Esophagus muscularis mucosa (tissue), 4 donors: ENCODE measurements at regions not wholly inside any gene's neighbourhood (a gene's known extent, or its start where the extent isn't known, plus 50 kb on each side); places are given as distances from the start of the nearest gene placed in this dataset.

Source experiments
- DNase-seq: peaks from one replicate; pipeline ENCODE4 v3.0.0-alpha.2; 2017; ENCODE audit errors: extremely low spot score
- H3K27ac ChIP-seq, 4 donors: fragments of 200-600 bp; sonication (generic); replicated peaks in 1 of 4; 1 replicate in 3 of 4; 2 replicates in 1 of 4; pipeline ENCODE4 v1.5.1; 2016 to 2019; ENCODE audit warnings: mild to moderate bottlenecking in 1 of 4
- H3K27me3 ChIP-seq, 4 donors: fragments of 200-600 bp; sonication (generic); one replicate each; pipeline versions ENCODE4 v1.5.1 to v1.6.0; 2016 to 2019
- H3K36me3 ChIP-seq, 4 donors: fragments of 200-600 bp; sonication (generic); one replicate each; pipeline ENCODE4 v1.5.1; 2016 to 2019
- H3K4me1 ChIP-seq, 4 donors: fragments of 200-600 bp; sonication (generic); one replicate each; pipeline ENCODE4 v1.5.1; 2016 to 2019
- H3K4me3 ChIP-seq, 4 donors: fragments of 200-600 bp; sonication (generic); 1 replicate in 2 of 4; 2 replicates in 2 of 4; pipeline ENCODE4 v1.5.1; 2016 to 2019; ENCODE audit warnings: mild to moderate bottlenecking in 4 of 4, moderate library complexity in 1 of 4
- H3K9me3 ChIP-seq, 4 donors: fragments of 200-600 bp; sonication (generic); 1 replicate in 3 of 4; 2 replicates in 1 of 4; pipeline ENCODE4 v1.5.1; 2016 to 2019
- EP300 ChIP-seq: sonication (generic); formaldehyde crosslinking; IDR thresholded peaks from one replicate; pipeline ENCODE4 v1.6.1; 2017; ENCODE audit warnings: antibody characterized with exemption
- POLR2A ChIP-seq: fragments of 450-650 bp; IDR thresholded peaks from one replicate; pipeline ENCODE4 v1.6.1; 2017; ENCODE audit warnings: antibody characterized with exemption, moderate library complexity, mild to moderate bottlenecking, low read depth
- POLR2AphosphoS5 ChIP-seq, 2 donors: sonication (generic); formaldehyde crosslinking; IDR thresholded peaks; one replicate each; pipeline ENCODE4 v1.6.1; 2017; ENCODE audit warnings: antibody characterized with exemption in 2 of 2
- WGBS: methylation state at CpG from one replicate; pipeline ENCODE4 v1.1.5; 2018; 5-methylcytosine and 5-hydroxymethylcytosine counted together
- intact Hi-C: fragments of 100-400 bp; cut with DNase I; formaldehyde crosslinking; loops from one replicate; pipeline ENCODE4 v1.15.1; 2023
- TF ChIP-seq, protein P1 (sequence below), 3 experiments: fragments of 200-600 bp in 2 of 3; fragments of 450-650 bp in 1 of 3; sonication (generic) in 2 of 3; IDR thresholded peaks; one replicate each; pipeline ENCODE4 v1.5.1; 2017 to 2019; ENCODE audit warnings: antibody characterized with exemption in 3 of 3, mild to moderate bottlenecking in 2 of 3, moderate library complexity in 1 of 3

DNA sequence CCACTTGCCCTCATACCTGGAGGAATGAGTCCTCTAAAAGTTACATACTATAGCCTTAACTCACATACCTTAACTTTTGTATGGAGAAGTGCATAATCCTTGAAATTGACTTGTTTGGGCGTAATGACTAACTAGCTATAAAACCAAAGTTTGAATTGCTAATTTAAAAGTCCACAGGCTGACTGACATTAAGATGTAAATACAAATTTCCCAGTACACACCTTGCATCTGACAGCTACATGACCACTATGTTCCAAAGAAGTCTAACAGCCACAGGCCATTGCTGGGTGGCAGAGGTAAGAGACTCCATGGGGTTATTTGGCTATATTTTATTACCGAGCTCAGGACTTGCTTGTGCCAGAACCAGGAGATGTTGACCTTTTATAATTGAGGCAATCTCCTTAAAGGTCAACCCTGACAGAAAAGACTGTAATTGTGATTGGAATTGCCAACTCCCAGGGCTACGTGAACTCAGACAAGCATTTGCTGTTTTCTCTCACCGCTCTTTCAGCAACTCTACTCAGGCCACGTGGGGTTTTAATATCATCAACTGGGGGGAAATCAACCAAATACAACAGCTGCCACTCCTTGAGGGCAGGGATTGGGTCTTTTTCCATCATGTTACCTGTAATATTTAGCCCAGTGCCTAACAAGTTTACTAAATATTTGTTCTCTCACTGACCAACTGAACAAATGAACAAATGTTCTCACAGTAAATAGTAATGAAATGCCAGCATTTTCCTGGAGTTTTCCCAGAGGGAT is 139.9 kb downstream of the SEMA6D start:
- H3K9me3 ChIP-seq: no peaks in the 10 kb centered on the region
- 83% methylated on average over 5 of the region's 5 CpGs for WGBS
- H3K36me3 ChIP-seq: no peaks in the 10 kb centered on the region
- no peak for DNase-seq
- no peak overlapping the region for H3K4me3 ChIP-seq
- TF ChIP-seq EP300 (no peak), POLR2A (no peak), POLR2AphosphoS5 (IDR thresholded peaks at IDR 0.05) (no peak)
- TF ChIP-seq, protein P1, sequence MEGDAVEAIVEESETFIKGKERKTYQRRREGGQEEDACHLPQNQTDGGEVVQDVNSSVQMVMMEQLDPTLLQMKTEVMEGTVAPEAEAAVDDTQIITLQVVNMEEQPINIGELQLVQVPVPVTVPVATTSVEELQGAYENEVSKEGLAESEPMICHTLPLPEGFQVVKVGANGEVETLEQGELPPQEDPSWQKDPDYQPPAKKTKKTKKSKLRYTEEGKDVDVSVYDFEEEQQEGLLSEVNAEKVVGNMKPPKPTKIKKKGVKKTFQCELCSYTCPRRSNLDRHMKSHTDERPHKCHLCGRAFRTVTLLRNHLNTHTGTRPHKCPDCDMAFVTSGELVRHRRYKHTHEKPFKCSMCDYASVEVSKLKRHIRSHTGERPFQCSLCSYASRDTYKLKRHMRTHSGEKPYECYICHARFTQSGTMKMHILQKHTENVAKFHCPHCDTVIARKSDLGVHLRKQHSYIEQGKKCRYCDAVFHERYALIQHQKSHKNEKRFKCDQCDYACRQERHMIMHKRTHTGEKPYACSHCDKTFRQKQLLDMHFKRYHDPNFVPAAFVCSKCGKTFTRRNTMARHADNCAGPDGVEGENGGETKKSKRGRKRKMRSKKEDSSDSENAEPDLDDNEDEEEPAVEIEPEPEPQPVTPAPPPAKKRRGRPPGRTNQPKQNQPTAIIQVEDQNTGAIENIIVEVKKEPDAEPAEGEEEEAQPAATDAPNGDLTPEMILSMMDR (IDR thresholded peaks at IDR 0.05): no peak
- no peaks in the 10 kb centered on the region for H3K4me1 ChIP-seq
- intact Hi-C loops: no loop called here
- H3K27me3 ChIP-seq: no peaks in the 10 kb centered on the region
- H3K27ac ChIP-seq: no peak overlapping the region

DNA sequence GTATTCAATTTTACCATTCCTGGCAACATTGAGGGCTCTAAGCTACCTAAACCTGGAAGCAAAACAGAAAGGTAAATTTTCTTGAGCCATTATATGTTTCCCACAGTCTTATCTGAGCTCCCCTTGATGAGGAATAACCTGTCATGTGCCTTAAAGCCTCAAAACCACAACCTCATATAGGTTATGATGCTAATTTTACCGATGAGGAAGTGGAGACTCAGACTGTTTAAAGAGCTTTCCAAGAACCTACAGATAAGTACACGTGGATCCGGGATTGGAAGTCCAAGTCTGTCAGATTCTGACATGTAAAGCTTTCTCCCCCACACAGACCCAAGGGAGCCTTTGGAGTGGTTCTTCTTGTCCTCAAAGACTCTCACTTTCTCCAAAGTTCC is 140.5 kb downstream of the SEMA6D start:
- Histone ChIP-seq H3K36me3 (no peaks in the 10 kb centered on the region), H3K4me1 (no peaks in the 10 kb centered on the region), H3K27me3 (no peaks in the 10 kb centered on the region), H3K9me3 (no peaks in the 10 kb centered on the region), H3K27ac (no peak overlapping the region), H3K4me3 (no peak overlapping the region)
- intact Hi-C loops: no loop called here
- WGBS: 63% methylated on average over 3 of the region's 3 CpGs
- no peak for DNase-seq
- TF ChIP-seq POLR2AphosphoS5 (IDR thresholded peaks at IDR 0.05) (no peak), EP300 (no peak), POLR2A (no peak)
- TF ChIP-seq, protein P1 (IDR thresholded peaks at IDR 0.05): no peak

DNA sequence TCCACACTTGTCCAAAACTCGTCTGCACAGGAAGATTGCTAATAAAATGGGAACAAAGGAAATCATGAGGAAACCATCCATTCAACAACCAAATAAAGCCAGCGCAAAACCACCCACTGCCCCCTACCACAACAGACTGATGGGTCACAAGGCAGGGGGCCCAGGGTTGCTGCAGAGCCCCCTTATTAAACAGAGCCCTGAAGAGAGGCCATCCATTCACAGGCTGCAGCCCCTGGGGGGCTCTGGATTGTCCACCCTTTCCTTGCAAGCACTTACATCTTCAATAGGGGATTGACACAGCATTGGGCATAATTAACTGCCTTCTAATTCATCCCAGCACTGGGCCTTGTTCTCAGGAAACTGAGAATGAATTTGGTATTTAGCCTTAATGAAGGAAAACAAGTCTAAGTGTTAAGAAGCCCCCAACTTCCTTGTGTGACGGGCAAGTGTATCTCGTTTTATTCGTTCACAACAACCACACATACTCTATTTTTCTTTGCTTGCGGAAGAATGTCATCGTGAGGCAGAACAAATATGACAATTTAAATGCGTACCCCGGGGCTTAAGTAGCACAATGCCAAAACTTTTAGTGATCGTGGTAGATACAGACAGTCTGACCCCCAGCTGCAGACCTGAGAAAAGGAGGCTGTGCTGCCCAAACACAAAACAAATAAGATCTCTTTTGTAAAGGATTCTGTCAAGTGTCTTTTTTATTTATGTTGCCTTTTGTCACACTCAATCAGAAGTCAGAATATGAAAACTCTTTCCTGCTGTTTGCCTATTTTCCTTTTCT is 144.0 kb downstream of the SEMA6D start:
- no peak overlapping the region for H3K4me3 ChIP-seq
- 83% methylated on average over 10 of the region's 10 CpGs for WGBS
- TF ChIP-seq POLR2A: no peak
- TF ChIP-seq POLR2AphosphoS5 (IDR thresholded peaks at IDR 0.05): no peak
- no peak for TF ChIP-seq EP300
- TF ChIP-seq, protein P1 (IDR thresholded peaks at IDR 0.05): no peak
- no peaks in the 10 kb centered on the region for H3K27me3 ChIP-seq
- no peaks in the 10 kb centered on the region for H3K36me3 ChIP-seq
- no peak for DNase-seq
- no peaks in the 10 kb centered on the region for H3K4me1 ChIP-seq
- no peak overlapping the region for H3K27ac ChIP-seq
- peaks cover 0 to 6% (median 0%) of the 10 kb centered on the region in 4 donors for H3K9me3 ChIP-seq
- intact Hi-C loops: no loop called here

DNA sequence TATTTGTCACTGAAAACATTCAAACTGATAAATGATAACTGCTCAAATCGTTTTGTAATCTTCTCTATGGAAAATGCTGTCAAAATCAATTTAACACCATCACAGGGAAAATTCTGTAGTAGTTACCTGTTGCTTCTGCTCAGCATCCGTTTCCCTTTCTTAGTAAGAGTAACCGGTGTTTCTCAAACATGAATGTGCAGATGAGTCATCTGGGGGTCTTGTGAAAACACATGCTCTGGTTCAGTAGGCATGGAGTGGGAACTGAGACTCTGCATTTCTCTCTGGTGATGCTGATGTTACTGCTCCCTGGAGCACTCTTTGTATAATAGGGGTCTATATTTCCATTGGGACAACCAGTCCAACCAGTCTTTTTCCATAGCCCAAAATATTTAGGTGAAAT is 145.1 kb downstream of the SEMA6D start:
- no peak overlapping the region for H3K27ac ChIP-seq
- H3K36me3 ChIP-seq: no peaks in the 10 kb centered on the region
- peaks cover 0 to 6% (median 0%) of the 10 kb centered on the region in 4 donors for H3K9me3 ChIP-seq
- WGBS: 88% methylated on average over 3 of the region's 3 CpGs
- intact Hi-C loops: no loop called here
- no peaks in the 10 kb centered on the region for H3K4me1 ChIP-seq
- H3K27me3 ChIP-seq: no peaks in the 10 kb centered on the region
- no peak for TF ChIP-seq POLR2AphosphoS5 (IDR thresholded peaks at IDR 0.05)
- TF ChIP-seq POLR2A: no peak
- no peak for TF ChIP-seq EP300
- no peak for DNase-seq
- H3K4me3 ChIP-seq: no peak overlapping the region

DNA sequence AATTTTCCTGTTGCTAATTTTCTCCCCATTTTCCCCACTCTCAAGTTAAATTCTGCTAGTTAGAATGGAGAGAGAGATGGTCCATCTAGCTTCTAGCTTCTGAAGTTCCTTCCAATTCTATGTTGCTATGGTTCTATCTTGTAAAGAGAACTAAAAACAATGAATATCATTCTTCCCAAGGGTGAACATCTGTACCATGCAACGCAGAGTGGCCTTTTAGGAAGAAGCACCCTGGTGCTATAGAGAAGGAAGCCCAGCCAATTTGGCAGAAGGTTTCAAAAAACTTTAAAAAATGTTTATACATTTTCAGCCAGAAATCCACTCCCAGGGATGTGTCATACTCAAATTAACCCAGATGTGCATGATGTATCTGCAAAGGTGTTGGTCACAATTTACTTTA is 149.1 kb downstream of the SEMA6D start:
- Histone ChIP-seq H3K9me3 (peaks cover 0 to 15% (median 0%) of the 10 kb centered on the region in 4 donors), H3K36me3 (no peaks in the 10 kb centered on the region), H3K4me3 (no peak overlapping the region), H3K27ac (no peak overlapping the region), H3K4me1 (no peaks in the 10 kb centered on the region), H3K27me3 (no peaks in the 10 kb centered on the region)
- intact Hi-C loops: no loop called here
- TF ChIP-seq, protein P1 (IDR thresholded peaks at IDR 0.05): no peak
- no peak for TF ChIP-seq POLR2A
- 57% methylated on average over 1 of the region's 1 CpG for WGBS
- DNase-seq: no peak
